HL-60 (cell line): ENCODE measurements at regions not wholly inside any gene's neighbourhood (a gene's known extent, or its start where the extent isn't known, plus 50 kb on each side); places are given as distances from the start of the nearest gene placed in this dataset.

Source experiments
- DNase-seq, 2 experiments: peaks; one replicate each; pipeline ENCODE4 v3.0.0-alpha.2; 2010 to 2020; ENCODE audit warnings: low read depth in 1 of 2, low spot score in 1 of 2
- H3K27ac ChIP-seq: fragments of 250-450 bp; sonication (Bioruptor Pico); replicated peaks from 2 replicates; pipeline ENCODE4 v1.5.1; 2020; ENCODE audit warnings: mild to moderate bottlenecking, moderate library complexity
- H3K27me3 ChIP-seq: fragments of 250-450 bp; sonication (Bioruptor Pico); 2 replicates; pipeline ENCODE4 v1.5.1; 2021; ENCODE audit warnings: mild to moderate bottlenecking, moderate library complexity; ENCODE audit not compliant: insufficient read depth, poor library complexity, severe bottlenecking
- H3K4me3 ChIP-seq: replicated peaks from 2 replicates; pipeline ENCODE4 v1.5.1; 2011; ENCODE audit warnings: mild to moderate bottlenecking, control low read depth, low read length; ENCODE audit not compliant: insufficient read depth
- GABPA ChIP-seq: IDR thresholded peaks from 2 replicates; pipeline ENCODE4 v1.6.1; 2012; ENCODE audit warnings: low read depth
- POLR2AphosphoS5 ChIP-seq: IDR thresholded peaks from 2 replicates; pipeline ENCODE4 v1.6.1; 2012; ENCODE audit warnings: low read depth
- SPI1 ChIP-seq: IDR thresholded peaks from 2 replicates; pipeline ENCODE4 v1.6.1; 2012; ENCODE audit warnings: low read depth, mild to moderate bottlenecking, borderline replicate concordance
- TF ChIP-seq, protein P1 (sequence below): IDR thresholded peaks from 2 replicates; pipeline ENCODE4 v1.6.1; 2012; ENCODE audit warnings: low read depth; ENCODE audit not compliant: insufficient replicate concordance
- TF ChIP-seq, protein P2 (sequence below): IDR thresholded peaks from one replicate; pipeline ENCODE4 v1.5.1; 2011; ENCODE audit warnings: low read length, control low read depth, inconsistent platforms; ENCODE audit not compliant: insufficient read depth

DNA sequence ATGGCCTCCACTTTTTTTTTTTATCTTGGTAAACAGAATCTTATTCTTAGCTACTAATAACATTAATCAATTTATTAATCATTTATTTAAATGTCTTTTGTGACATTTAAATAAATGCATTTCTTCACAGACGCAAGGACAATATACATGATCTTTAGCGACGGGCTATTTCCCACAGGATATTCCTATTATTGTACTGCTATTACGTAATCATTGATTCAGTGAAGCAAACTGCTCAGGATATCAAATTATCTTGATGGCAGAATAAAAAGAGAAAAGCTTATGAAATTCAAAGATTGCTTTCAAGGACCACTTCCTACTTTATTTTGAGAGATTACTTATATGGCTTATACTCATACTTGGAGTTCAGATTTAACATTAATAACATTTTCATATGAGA, 114.1 kb downstream of the FAM9B start:
- Histone ChIP-seq H3K27me3 (no peaks in the 10 kb centered on the region), H3K4me3 (no peak overlapping the region), H3K27ac (no peak overlapping the region)
- TF ChIP-seq, protein P1, sequence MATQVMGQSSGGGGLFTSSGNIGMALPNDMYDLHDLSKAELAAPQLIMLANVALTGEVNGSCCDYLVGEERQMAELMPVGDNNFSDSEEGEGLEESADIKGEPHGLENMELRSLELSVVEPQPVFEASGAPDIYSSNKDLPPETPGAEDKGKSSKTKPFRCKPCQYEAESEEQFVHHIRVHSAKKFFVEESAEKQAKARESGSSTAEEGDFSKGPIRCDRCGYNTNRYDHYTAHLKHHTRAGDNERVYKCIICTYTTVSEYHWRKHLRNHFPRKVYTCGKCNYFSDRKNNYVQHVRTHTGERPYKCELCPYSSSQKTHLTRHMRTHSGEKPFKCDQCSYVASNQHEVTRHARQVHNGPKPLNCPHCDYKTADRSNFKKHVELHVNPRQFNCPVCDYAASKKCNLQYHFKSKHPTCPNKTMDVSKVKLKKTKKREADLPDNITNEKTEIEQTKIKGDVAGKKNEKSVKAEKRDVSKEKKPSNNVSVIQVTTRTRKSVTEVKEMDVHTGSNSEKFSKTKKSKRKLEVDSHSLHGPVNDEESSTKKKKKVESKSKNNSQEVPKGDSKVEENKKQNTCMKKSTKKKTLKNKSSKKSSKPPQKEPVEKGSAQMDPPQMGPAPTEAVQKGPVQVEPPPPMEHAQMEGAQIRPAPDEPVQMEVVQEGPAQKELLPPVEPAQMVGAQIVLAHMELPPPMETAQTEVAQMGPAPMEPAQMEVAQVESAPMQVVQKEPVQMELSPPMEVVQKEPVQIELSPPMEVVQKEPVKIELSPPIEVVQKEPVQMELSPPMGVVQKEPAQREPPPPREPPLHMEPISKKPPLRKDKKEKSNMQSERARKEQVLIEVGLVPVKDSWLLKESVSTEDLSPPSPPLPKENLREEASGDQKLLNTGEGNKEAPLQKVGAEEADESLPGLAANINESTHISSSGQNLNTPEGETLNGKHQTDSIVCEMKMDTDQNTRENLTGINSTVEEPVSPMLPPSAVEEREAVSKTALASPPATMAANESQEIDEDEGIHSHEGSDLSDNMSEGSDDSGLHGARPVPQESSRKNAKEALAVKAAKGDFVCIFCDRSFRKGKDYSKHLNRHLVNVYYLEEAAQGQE, result no peak
- TF ChIP-seq, protein P2, sequence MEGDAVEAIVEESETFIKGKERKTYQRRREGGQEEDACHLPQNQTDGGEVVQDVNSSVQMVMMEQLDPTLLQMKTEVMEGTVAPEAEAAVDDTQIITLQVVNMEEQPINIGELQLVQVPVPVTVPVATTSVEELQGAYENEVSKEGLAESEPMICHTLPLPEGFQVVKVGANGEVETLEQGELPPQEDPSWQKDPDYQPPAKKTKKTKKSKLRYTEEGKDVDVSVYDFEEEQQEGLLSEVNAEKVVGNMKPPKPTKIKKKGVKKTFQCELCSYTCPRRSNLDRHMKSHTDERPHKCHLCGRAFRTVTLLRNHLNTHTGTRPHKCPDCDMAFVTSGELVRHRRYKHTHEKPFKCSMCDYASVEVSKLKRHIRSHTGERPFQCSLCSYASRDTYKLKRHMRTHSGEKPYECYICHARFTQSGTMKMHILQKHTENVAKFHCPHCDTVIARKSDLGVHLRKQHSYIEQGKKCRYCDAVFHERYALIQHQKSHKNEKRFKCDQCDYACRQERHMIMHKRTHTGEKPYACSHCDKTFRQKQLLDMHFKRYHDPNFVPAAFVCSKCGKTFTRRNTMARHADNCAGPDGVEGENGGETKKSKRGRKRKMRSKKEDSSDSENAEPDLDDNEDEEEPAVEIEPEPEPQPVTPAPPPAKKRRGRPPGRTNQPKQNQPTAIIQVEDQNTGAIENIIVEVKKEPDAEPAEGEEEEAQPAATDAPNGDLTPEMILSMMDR, result no peak
- TF ChIP-seq POLR2AphosphoS5, result no peak
- no peak for TF ChIP-seq SPI1
- TF ChIP-seq GABPA, result no peak
- no peak for DNase-seq

DNA sequence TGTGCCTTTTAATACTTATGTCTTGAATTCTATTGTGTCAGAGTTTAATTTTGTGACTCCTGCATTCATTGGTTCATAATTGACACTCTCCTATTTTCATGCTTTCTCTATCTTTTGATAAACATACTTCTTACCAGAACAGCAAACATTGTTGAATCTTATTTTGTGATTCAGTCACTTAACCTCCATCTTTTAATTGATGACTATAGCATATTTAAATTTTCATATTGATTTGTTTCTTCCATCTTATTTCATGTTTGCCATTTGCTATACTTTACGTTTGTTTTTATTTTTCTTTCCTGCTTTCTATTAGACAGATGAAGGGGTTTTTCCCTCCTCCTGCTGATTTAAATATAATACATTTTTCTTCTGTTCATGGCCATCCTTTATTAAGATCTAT, 115.5 kb upstream of the FAM9A start:
- no peak for DNase-seq
- no peaks in the 10 kb centered on the region for H3K27me3 ChIP-seq
- H3K4me3 ChIP-seq, result no peak overlapping the region
- H3K27ac ChIP-seq, result no peak overlapping the region
- no peak for TF ChIP-seq GABPA
- TF ChIP-seq, protein P1, result no peak
- no peak for TF ChIP-seq SPI1
- TF ChIP-seq POLR2AphosphoS5, result no peak
- TF ChIP-seq, protein P2, result no peak

DNA sequence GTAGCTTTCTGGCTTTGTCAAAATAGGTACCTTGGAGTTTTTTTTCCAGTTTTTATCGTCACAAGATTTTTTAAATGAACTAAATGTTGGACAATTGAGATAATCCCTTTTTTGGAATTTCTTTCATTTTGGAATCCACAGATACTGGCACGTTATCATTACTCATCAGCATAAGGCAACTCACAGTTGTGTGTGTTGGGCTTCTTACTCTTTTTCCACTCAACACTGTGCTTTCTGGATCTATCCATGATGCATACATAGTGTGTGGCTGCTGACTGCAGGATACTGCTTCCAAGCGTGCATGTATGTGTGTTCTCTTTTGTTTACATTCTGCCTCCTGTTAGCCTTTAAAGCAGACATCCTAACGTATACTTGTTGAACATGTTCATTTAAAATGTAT, 113.5 kb upstream of the FAM9A start:
- Histone ChIP-seq H3K27me3 (no peaks in the 10 kb centered on the region), H3K4me3 (no peak overlapping the region), H3K27ac (no peak overlapping the region)
- TF ChIP-seq, protein P2, result no peak
- no peak for TF ChIP-seq POLR2AphosphoS5
- no peak for TF ChIP-seq SPI1
- no peak for TF ChIP-seq GABPA
- TF ChIP-seq, protein P1, result no peak
- no peak for DNase-seq
